ENCODE measurements at regions not wholly inside any gene's neighbourhood (a gene's known extent, or its start where the extent isn't known, plus 50 kb on each side); places are given as distances from the start of the nearest gene placed in this dataset.
"Not testable (repeated sequence)": the region's sequence is repeated elsewhere in the genome, so short reads cannot be mapped to it uniquely, and the experiment has no call there.

DNA sequence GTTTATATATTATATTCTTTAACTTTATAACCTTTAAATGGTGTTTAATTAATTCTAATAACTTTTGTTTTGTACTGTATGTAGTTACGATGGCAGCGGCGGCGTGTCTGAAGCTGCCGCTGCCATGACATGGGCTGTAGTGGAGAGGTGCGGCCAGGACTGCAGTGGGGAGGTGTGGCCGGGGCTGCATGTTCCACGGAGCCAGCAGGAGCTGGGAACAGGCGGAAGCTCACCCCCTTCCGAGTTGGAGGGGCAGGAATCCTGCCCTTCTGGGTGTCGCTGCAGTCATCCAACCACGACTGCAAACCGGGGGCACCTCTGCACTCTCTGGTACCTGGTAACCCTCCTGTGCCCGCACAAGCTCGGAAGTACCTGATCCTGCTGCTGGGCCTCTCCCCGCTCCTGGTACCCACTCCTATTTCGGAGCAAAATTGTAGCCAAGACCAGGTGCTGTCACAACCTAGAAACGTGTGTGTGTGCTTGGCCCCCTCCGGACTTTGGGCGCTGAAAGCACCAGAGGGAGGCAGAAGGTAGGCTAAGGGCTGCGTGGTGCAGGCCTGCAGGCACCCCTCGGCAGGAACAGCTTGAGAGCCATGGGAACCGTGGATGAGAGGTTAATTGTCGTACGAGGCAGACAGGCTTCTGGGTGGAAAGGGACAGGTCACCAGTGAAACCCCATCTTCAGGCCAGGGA is 1329.7 kb upstream of the SLC39A10 start:
- no peak for DNase-seq

DNA sequence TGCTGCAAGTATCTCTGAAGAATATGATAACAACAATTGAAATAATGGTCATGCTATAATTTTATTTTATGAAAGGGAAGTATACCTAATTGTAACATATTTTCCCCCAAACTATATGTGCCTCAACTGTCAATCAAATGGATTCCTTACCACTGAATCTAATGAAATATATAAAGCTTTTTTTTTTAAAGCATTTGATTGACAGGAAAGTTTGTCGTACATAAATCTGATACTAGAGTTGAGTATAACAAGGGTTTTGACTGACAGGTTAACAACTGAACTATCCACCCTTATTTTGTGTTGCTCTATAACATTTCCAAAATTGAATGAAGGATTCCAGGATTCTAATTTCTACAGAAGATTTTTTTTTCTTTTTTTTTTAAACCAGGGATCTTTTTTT is 1333.3 kb upstream of the SLC39A10 start:
- no peak for DNase-seq

DNA sequence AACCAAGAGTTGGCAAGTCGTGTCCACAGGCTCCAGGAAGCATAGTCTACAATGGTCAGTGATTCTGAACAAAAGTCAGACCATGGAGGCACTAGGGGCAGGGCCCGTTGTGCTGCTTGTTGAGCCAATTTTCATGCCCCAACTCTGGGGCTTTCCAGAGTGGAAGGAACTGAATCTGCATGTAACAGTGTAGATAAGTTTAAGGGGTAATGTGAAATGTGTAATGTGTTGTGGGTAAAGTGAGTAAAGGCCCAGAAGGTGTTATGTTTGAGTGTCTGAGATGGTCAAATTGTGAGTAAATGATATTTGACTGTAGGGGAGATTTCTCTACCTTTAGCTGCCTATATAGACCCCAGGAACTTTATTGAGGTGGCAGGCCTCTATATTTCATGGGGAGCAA is 1336.5 kb upstream of the SLC39A10 start:
- no peak for DNase-seq

DNA sequence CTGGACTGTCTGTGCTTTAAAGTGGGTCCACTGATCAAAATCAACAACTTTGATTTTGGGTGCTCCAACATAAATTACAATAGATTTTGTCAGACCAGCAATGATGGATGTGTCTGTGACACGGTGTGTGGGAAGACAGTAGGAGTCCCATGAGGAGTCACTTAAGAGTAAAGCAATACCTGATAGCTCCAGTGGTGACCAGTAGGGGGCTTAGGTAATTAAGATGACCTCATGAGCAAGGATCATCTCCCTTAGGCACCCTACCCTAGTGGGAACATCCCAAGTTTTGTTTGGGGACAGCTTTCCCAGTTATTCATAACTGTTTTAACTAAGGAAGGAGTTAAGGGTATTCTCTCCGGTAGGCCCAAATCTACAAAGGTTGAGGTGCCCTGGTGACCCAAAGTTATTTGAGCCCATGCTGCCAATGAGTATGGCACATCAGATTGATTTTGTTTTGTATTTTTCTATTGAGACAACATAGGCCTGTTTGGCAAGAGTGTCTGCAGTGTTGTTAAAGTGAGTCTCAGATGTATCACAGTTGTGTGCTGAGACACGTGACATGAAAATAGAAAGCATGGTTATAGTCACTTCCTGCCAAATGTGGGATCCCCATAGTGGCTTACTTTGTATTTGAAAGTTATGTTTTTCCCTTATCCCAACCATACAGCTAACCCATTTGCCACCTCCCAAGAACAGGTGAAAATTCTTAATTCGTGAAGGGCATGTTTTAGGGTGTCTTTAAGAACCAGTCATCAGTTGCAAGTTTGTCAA is 1337.6 kb upstream of the SLC39A10 start:
- peak; percentile 22 for DNase-seq

DNA sequence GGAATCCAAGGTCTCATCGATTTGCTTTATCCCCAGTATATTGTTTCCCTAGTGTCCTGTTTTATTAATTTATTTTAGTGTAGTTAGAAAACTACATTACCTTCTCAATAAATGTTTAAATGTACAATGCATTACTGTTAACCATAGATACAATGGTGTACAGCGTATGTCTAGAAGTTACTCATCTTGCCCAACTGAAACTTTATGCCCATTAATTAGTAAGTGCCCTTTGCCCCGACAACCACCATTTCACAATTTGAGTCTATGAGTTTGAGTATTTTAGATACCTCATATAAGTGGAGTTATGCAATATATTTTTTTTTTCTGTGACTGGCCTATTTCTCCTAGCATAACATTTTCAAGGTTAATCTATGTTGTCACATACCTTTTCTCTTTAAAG is 1343.0 kb upstream of the SLC39A10 start:
- DNase-seq: no peak

DNA sequence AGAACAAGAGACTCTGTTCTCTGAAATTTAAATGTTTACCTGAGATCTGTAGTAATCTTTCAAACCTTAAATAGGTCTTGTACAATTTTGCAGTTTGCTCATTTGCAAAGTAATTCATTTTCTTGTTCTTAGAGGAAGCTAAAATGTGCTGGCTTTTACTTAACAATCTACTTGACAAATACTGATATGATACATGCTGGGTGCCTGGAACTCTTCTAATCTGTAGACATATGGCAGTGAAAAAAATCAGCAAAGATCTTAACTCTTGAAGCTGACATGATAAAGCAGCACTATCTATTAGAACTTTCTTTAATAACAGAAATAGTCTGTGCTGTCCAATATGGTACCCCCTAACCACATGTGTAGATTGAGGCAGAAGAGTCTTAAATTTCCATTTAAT is 1352.8 kb upstream of the SLC39A10 start:
- DNase-seq: no peak

DNA sequence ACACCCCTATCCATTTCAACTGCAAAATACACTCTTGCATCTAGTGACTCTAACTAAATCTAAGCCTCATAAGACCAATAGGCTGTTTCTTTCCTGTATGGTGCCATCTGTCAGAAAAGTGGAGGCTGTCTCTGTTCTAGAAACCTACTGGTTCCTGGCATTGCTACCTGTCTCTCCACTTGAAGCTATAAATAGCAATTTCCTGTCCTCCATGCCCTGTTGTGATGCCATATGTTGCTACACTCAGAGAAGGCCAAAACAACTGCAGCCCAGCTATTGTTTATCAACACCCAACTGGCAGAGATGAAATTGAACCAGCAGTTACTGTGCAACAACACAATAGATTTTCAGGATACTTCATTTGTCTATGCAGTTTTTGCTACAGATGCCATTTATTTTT is 1355.1 kb upstream of the SLC39A10 start:
- no peak for DNase-seq

DNA sequence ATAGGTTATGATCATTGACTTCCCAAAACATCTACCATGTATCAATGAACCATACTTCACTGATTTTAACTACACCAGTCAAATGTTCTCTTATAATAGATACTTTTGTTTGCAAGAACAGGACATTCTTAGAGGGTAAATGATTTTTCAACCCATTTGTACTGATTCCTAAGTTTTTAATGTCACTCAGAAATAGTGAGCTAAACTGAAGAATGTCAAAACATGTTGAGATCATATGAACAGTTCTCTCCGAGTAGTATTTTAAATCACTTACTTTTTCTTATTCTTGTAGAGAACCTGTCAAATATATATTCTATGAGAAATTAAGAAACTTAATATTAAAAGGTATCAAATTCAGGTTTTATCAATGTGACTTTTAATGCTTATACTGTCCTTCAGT is 1362.9 kb upstream of the SLC39A10 start:
- no peak for DNase-seq

DNA sequence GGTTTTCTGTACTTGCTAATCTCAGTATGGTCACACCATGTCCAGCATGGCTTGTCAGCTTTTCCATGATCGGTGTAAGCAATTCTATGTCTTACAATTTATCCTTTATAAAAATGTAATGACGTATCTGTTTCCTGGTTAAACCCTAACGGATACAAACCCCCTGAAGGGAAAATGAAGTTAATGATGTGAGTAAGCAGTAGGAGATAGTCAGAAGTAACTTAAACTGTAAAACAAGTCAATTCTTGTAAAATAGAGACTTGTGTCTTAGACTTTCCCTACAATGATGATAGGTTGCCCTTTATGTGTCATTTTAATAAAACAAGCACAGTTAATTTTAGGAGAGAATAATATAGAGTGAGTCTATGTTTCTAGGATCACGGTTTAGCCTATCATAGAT is 1365.9 kb upstream of the SLC39A10 start:
- DNase-seq: no peak

DNA sequence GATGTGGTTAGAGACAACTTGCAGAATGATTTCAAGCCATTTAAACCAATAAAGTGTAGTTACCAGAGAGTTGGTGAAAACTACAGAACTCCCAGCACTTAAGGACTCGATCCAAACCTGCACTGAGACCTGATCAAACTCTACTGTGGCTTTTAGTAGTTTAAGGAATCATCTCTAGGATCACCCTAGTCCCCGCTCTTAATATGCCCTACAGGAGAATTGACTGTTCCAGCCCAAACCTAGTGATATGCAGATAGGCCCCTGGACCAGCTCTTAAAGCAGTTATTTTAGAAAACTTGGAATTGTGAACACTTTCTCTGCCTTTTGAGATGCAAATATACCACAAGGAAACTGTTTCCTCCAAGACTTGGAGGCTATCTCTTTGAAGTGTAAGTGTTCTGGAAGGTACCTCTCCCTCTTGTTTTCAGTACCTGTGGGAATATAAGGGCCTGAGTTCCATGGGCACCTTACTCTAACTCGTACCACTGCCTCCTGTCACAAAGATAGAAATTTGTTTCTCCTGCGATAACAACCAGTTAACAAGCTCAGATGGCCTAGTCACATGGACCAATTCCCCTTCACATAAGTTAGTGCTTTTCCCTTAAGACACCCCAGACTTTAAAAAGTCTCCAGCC is 1367.2 kb upstream of the SLC39A10 start:
- no peak for DNase-seq

DNA sequence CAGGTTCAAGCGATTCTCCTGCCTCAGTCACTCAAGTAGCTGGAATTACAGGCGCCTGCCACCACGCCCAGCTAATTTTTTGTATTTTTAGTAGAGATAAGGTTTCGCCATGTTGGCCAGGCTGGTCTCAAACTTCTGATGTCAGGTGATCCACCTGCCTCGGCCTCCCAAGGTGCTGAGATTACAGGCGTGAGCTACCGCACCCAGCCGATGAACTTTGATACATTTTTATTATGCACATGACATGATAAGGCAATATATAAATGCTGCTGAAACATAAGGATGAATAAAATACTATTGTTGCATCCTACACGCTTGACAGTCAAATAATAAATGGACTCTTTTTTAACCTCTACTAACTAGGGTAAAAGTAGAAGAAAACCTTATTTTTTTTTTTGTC is 1380.4 kb upstream of the SLC39A10 start:
- DNase-seq: not testable (repeated sequence)

DNA sequence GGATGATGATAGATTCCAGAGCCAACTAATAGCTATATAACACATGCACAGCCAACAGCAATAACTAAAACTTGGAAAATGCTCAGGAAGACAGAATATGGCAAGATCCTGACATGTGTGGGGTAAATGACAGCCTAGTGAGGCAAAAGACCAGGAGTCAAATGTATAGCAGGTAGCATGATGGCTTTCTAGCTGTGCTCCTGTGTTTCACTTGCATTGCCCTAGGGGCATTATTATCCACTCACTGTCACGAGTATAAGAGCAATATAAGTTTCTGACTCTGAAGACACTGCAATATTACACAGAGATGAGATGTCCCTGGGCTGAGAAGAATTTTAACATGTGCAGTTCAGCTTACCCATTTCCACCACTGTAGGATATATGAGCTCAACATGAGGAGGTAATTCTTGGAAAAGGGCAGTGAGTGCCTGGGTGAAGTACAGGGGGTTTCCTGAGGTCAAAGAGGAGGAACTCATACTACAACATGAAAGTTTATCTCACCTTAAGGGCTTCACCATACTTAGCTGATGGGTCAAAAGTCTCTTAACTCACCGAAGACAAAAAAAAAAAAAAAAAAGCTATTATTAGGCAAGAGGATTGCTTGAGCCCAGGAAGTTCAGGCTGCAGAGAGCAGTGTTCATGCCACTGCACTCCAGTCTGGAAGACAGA is 1385.6 kb upstream of the SLC39A10 start:
- no peak for DNase-seq

DNA sequence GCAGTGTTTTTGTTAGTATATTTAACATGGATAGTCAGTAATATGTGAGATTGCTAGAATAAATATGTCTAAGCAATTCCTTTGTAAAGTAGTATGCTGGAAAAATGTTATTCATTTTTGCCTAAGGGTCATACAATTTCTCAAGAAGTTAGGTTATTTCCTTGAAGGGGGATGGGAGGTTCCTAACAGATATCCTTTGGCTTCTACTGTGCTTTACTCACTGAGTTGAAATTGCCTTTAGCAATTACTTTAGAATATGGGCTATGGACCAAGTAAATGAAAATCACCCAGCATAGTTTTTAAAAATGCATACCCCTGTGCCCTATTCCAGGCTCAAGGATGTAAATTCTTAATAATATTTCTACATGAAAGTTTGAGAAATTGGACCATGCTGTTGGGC is 1386.4 kb upstream of the SLC39A10 start:
- DNase-seq: no peak

DNA sequence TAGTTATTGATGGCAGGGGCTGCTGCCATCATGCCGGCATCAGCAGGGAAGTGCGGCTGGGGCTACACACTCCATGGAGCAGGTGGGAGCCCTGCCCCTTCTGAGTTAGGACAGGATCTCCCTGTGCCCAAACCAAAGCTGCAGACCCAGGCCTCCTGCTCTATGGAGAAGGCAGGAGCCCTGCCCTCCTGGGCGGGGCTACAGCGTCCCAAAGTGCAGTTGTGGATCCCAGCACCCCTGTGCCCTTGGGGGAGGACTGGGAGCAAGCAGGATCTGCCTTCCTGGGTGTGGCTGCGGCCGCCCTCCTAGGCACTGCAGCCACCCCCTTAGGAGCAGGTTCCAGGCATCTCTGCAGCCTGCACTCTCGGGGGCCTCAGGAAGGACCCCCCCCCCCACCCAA is 1392.4 kb upstream of the SLC39A10 start:
- no peak for DNase-seq

DNA sequence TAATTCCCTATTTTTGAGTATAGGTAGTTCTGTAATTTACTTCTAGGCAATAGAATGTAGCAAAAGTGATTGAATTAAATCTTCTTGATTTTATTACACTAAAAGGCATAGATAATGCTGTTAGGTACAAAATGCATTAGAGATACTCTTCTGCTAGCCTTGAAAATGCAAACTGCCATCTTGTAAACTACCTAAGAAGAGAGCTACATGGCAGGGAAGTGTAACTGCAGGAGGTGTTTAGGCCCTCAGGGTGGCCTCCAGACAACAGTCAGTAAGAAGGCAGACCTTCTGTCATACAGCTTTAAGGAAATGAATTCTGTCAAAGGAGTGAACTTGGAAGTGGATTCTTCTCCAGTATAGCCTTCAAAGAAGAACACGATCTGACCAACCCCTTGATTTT is 1396.8 kb upstream of the SLC39A10 start:
- DNase-seq: no peak

DNA sequence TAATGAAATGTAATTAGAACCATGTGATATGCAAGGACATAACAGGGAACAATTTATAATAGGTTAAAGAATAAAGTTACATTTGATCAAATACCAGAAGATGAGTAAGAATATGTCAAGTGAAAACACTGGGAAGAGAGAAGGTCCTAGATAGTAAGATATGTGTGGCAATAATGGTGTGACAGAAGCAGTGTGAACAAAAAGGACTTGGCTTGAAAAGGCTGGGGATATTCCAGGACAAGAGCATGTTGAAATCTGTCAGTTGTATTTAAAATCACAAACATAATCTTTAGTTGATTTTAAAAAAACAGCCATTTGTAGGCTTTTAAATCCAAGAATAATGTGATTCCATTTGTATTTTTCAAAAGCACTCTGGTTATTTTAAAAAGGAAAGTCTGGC is 1399.9 kb upstream of the SLC39A10 start:
- no peak for DNase-seq

DNA sequence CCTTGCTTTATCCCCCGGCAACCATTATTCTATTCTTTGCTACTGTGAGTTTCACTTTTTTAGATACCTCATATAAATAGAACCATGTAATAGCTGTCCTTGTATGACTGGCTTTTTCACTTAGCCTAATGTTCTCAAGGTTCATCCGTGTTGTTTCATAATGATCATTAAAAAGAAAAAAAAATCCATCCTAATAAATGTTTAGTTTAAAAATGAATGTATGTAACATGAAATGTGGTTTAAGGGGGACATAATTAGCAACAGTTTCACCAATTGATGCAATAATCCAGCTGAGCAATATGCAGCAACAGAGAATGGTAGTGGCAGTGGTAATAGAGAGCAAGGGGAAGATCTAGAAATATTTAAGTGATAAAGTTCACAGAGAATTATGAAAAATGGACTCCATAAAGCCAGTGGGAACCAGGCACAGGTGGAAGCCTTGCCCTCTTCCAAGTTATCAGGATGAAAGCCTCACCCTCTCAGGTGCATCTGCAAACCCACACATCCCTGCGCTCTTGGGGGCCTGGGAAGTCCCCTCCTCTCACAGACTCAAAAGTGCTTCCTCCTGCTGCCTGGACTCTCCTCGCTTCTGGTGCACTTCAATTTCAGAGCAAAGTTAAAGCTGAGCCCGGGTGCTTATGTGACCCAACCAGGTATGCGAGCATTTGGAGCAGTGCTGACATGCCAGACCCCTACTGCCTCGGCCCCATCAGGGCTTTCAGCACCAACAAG is 1403.3 kb upstream of the SLC39A10 start:
- no peak for DNase-seq

DNA sequence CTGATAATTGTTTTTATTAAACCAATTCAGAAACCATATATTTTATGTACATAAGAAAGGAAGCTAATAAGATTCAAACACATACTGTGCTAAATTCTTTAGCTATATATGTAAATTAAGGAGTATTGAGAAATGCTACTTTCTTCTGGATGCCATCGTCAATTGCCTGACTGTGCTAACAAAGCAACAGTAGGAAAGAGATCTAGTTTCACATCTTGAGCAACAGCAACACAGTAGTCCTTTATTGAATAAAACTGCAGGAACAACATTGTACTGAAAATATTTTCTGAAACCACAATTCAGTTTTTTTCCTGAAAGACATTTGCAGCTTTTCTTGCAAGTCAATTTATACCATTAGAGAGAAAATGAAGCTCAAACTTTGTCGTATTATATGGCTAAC is 1404.9 kb upstream of the SLC39A10 start:
- DNase-seq: no peak

DNA sequence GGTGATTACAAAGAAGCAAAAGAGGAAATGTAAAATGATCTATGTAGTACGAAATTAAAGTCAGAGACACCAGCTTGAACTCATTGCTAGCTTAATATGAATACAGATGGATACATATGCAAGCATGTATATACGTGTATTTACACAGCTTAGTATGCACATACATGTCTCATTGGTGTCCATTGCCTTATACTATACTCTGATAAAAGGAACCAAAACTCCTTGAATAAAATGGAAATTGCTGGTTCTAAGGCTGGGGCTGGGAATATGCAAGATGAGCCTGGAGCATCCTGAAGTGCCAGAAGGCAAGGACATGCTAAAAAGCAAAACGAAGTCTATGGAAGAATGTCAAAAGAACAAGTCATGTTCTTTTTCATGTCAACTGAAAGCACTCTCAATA is 1424.4 kb upstream of the SLC39A10 start:
- DNase-seq: no peak

DNA sequence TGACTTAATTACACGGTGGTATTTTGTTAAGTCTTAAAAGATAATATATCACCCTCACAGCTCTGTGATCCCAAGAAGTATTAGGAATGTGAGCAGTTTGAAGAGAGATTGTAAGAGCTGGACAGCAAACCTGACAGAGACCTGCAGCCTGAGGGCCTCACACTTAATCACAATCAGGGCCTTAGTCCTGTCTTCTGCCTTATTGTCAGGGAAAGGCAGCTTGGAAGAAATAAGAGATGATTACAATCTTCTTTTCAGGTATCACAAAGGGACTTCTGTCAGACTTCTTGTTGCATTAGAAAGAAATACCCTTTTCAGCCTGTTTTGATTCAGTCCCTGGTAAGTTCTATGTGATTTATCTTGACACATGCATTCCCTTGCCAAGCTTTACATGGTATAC is 1433.8 kb upstream of the SLC39A10 start:
- DNase-seq: no peak

DNA sequence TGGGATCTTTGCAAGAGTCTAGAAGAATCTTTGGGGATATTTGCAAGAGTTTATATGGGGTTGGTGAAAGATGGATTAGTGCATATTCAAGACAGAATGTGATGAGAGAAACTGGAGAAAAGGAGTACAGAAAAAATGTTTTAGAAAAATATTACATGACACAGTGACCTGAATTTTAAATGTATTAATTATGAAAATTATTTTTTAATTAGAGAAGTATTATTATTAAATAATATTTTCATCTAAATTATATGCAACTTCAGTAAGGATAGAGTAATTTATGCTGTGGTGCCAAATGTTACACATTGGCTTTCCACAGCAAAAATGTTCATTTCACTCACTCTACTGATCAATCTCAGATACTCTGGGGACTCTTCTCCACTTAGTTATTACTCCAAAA is 1442.8 kb upstream of the SLC39A10 start:
- DNase-seq: no peak

DNA sequence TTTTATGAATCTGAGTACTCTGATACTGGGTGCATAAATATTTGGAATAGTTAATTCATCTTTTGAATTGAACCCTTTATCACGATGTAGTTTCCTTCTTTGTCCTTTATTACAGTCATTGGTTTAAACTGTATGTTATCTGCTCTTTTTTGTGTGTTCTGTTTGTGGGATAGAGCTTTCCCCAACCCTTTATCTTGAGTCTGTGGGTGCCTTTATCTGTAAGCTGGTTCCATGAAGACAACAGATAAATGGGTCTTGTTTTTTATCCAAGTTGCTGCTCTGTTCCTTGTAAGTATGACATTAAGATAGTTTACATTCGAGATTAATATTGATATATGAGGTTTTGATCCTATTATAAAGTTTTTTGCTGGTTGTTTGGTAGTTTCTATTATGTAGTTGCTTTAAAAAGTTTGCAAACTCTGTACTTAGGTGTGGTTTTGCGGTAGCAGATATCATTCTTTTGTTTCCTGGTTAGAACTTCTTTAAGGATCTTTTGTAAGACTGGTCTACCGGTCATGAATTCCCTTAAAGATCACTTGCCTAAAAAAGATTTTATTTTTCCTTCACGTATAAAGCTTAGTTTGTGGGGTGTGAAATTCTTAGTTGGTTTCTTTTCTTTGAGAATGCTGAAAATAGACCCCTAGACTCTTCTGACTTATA is 1451.3 kb upstream of the SLC39A10 start:
- no peak for DNase-seq

DNA sequence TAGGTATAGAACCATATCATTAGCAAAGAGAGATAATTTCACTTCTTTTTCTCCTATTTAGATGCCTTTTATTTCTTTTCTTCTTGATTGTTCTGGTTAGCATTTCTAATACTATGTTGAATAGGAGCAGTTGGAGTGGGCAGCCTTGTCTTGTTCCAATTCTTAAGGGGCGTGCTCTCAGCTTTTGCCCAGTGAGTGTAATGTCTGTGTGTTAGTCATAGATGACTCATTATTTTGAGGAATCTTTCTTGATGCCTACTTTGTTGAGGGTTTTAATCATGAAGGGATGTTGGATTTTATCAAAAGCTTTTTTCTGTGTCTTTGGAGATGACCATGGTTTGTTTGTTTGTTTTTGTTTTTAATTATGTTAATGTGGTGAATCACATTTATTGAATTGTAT is 1453.1 kb upstream of the SLC39A10 start:
- no peak for DNase-seq
